ENCODE measurements at regions not wholly inside any gene's neighbourhood (a gene's known extent, or its start where the extent isn't known, plus 50 kb on each side); places are given as distances from the start of the nearest gene placed in this dataset.

- ChIA-PET POLR2A (no interaction called here), CTCF (no interaction called here)
- Mint-ChIP-seq H3K4me1 (ENCODE audit: low read depth) (no peaks in the 10 kb centered on the region), H3K4me3 (no peak overlapping the region), H3K27me3 (ENCODE audit: low read depth) (peaks cover 5% of the 10 kb centered on the region), H3K27ac (no peak overlapping the region), H3K36me3 (ENCODE audit: low read depth) (no peaks in the 10 kb centered on the region), H3K9me3 (ENCODE audit: insufficient read depth) (no peaks in the 10 kb centered on the region)
- ATAC-seq (no peak), DNase-seq (no peak)
Measured at GRCh38 chr13:73341748-73342147, 282.9 kb downstream of the KLF5 start.

GRCh38 chr13:73340069-73340468 lies 281.3 kb downstream of the KLF5 start:
- Mint-ChIP-seq H3K27me3 (ENCODE audit: low read depth) (peaks cover 3% of the 10 kb centered on the region), H3K4me3 (no peak overlapping the region), H3K9me3 (ENCODE audit: insufficient read depth) (no peaks in the 10 kb centered on the region), H3K4me1 (ENCODE audit: low read depth) (peaks cover 5% of the 10 kb centered on the region), H3K36me3 (ENCODE audit: low read depth) (no peaks in the 10 kb centered on the region), H3K27ac (no peak overlapping the region)
- ATAC-seq (no peak), DNase-seq (no peak)
- POLR2A ChIA-PET, result no interaction called here
- CTCF ChIA-PET, result no interaction called here

GRCh38 chr13:73339086-73339485 lies 280.3 kb downstream of the KLF5 start:
- DNase-seq (no peak), ATAC-seq (no peak)
- H3K27me3 Mint-ChIP-seq (ENCODE audit: low read depth), result no peaks in the 10 kb centered on the region
- H3K27ac Mint-ChIP-seq, result no peak overlapping the region
- H3K36me3 Mint-ChIP-seq (ENCODE audit: low read depth), result no peaks in the 10 kb centered on the region
- ChIA-PET POLR2A (no interaction called here), CTCF (no interaction called here)
- no peaks in the 10 kb centered on the region for H3K9me3 Mint-ChIP-seq (ENCODE audit: insufficient read depth)
- H3K4me1 Mint-ChIP-seq (ENCODE audit: low read depth), result peaks cover 6% of the 10 kb centered on the region
- H3K4me3 Mint-ChIP-seq, result no peak overlapping the region

GRCh38 chr13:73338389-73338788 lies 279.6 kb downstream of the KLF5 start:
- Mint-ChIP-seq H3K36me3 (ENCODE audit: low read depth) (no peaks in the 10 kb centered on the region), H3K4me1 (ENCODE audit: low read depth) (peaks cover 6% of the 10 kb centered on the region), H3K9me3 (ENCODE audit: insufficient read depth) (no peaks in the 10 kb centered on the region), H3K4me3 (no peak overlapping the region), H3K27ac (no peak overlapping the region), H3K27me3 (ENCODE audit: low read depth) (no peaks in the 10 kb centered on the region)
- ChIA-PET CTCF (no interaction called here), POLR2A (no interaction called here)
- ATAC-seq (no peak), DNase-seq (no peak)

- ChIA-PET CTCF (no interaction called here), POLR2A (interaction anchor here (0.6 kb wide), 1 partner anchor 85 kb away, joined by 3 read pairs; no protein-coding TSS in a partner anchor)
- H3K27me3 Mint-ChIP-seq (ENCODE audit: low read depth), result no peaks in the 10 kb centered on the region
- DNase-seq (no peak), ATAC-seq (no peak)
- H3K4me3 Mint-ChIP-seq, result no peak overlapping the region
- no peaks in the 10 kb centered on the region for H3K36me3 Mint-ChIP-seq (ENCODE audit: low read depth)
- peaks cover 6% of the 10 kb centered on the region for H3K4me1 Mint-ChIP-seq (ENCODE audit: low read depth)
- no peaks in the 10 kb centered on the region for H3K9me3 Mint-ChIP-seq (ENCODE audit: insufficient read depth)
- no peak overlapping the region for H3K27ac Mint-ChIP-seq
Measured at GRCh38 chr13:73337532-73337931, 278.7 kb downstream of the KLF5 start.

GRCh38 chr13:73336773-73337172 lies 278.0 kb downstream of the KLF5 start:
- DNase-seq (no peak), ATAC-seq (no peak)
- Mint-ChIP-seq H3K4me1 (ENCODE audit: low read depth) (peaks cover 6% of the 10 kb centered on the region), H3K27me3 (ENCODE audit: low read depth) (no peaks in the 10 kb centered on the region), H3K9me3 (ENCODE audit: insufficient read depth) (no peaks in the 10 kb centered on the region), H3K4me3 (no peak overlapping the region), H3K36me3 (ENCODE audit: low read depth) (no peaks in the 10 kb centered on the region), H3K27ac (no peak overlapping the region)
- POLR2A ChIA-PET, result no interaction called here
- CTCF ChIA-PET, result no interaction called here

GRCh38 chr13:73335944-73336343 lies 277.1 kb downstream of the KLF5 start:
- no peak for DNase-seq
- ChIA-PET CTCF (no interaction called here), POLR2A (no interaction called here)
- H3K36me3 Mint-ChIP-seq (ENCODE audit: low read depth), result no peaks in the 10 kb centered on the region
- no peaks in the 10 kb centered on the region for H3K9me3 Mint-ChIP-seq (ENCODE audit: insufficient read depth)
- no peaks in the 10 kb centered on the region for H3K27me3 Mint-ChIP-seq (ENCODE audit: low read depth)
- no peak for ATAC-seq
- H3K4me3 Mint-ChIP-seq, result no peak overlapping the region
- H3K4me1 Mint-ChIP-seq (ENCODE audit: low read depth), result peaks cover 6% of the 10 kb centered on the region
- H3K27ac Mint-ChIP-seq, result no peak overlapping the region

- H3K27ac Mint-ChIP-seq, result no peak overlapping the region
- H3K36me3 Mint-ChIP-seq (ENCODE audit: low read depth), result no peaks in the 10 kb centered on the region
- DNase-seq (no peak), ATAC-seq (no peak)
- ChIA-PET CTCF (no interaction called here), POLR2A (no interaction called here)
- H3K27me3 Mint-ChIP-seq (ENCODE audit: low read depth), result no peaks in the 10 kb centered on the region
- H3K4me1 Mint-ChIP-seq (ENCODE audit: low read depth), result peaks cover 6% of the 10 kb centered on the region
- H3K4me3 Mint-ChIP-seq, result no peak overlapping the region
- no peaks in the 10 kb centered on the region for H3K9me3 Mint-ChIP-seq (ENCODE audit: insufficient read depth)
Measured at GRCh38 chr13:73335210-73335609, 276.4 kb downstream of the KLF5 start.

- ChIA-PET POLR2A (no interaction called here), CTCF (interaction anchor here (0.7 kb wide), 1 partner anchor 125 kb away, joined by 3 read pairs; no protein-coding TSS in a partner anchor)
- DNase-seq (no peak), ATAC-seq (no peak)
- no peaks in the 10 kb centered on the region for H3K9me3 Mint-ChIP-seq (ENCODE audit: insufficient read depth)
- no peaks in the 10 kb centered on the region for H3K27me3 Mint-ChIP-seq (ENCODE audit: low read depth)
- H3K27ac Mint-ChIP-seq, result no peak overlapping the region
- H3K4me3 Mint-ChIP-seq, result no peak overlapping the region
- H3K36me3 Mint-ChIP-seq (ENCODE audit: low read depth), result no peaks in the 10 kb centered on the region
- peaks cover 6% of the 10 kb centered on the region for H3K4me1 Mint-ChIP-seq (ENCODE audit: low read depth)
Measured at GRCh38 chr13:73334445-73334844, 275.6 kb downstream of the KLF5 start.

GRCh38 chr13:73331556-73331955 lies 272.8 kb downstream of the KLF5 start:
- Mint-ChIP-seq H3K9me3 (ENCODE audit: insufficient read depth) (no peaks in the 10 kb centered on the region), H3K4me3 (no peak overlapping the region), H3K4me1 (ENCODE audit: low read depth) (peaks cover 6% of the 10 kb centered on the region), H3K36me3 (ENCODE audit: low read depth) (no peaks in the 10 kb centered on the region), H3K27ac (no peak overlapping the region), H3K27me3 (ENCODE audit: low read depth) (no peaks in the 10 kb centered on the region)
- DNase-seq, result no peak
- no peak for ATAC-seq
- POLR2A ChIA-PET, result no interaction called here
- CTCF ChIA-PET, result no interaction called here

- no peaks in the 10 kb centered on the region for H3K36me3 Mint-ChIP-seq (ENCODE audit: low read depth)
- no peak overlapping the region for H3K27ac Mint-ChIP-seq
- no peak for ATAC-seq
- no peaks in the 10 kb centered on the region for H3K4me1 Mint-ChIP-seq (ENCODE audit: low read depth)
- no peak overlapping the region for H3K4me3 Mint-ChIP-seq
- H3K27me3 Mint-ChIP-seq (ENCODE audit: low read depth), result no peaks in the 10 kb centered on the region
- no peak for DNase-seq
- CTCF ChIA-PET, result no interaction called here
- POLR2A ChIA-PET, result no interaction called here
- no peaks in the 10 kb centered on the region for H3K9me3 Mint-ChIP-seq (ENCODE audit: insufficient read depth)
Measured at GRCh38 chr13:73329355-73329754, 270.6 kb downstream of the KLF5 start.

- DNase-seq (no peak), ATAC-seq (no peak)
- ChIA-PET POLR2A (no interaction called here), CTCF (interaction anchor here (1.5 kb wide), 1 partner anchor 488 kb away, joined by 3 read pairs; no protein-coding TSS in a partner anchor)
- Mint-ChIP-seq H3K27me3 (ENCODE audit: low read depth) (no peaks in the 10 kb centered on the region), H3K4me1 (ENCODE audit: low read depth) (no peaks in the 10 kb centered on the region), H3K4me3 (no peak overlapping the region), H3K9me3 (ENCODE audit: insufficient read depth) (no peaks in the 10 kb centered on the region), H3K36me3 (ENCODE audit: low read depth) (no peaks in the 10 kb centered on the region), H3K27ac (no peak overlapping the region)
Measured at GRCh38 chr13:73327579-73327978, 268.8 kb downstream of the KLF5 start.

GRCh38 chr13:73325723-73326558 lies 267.1 kb downstream of the KLF5 start:
- no peaks in the 10 kb centered on the region for H3K4me1 Mint-ChIP-seq (ENCODE audit: low read depth)
- no peak overlapping the region for H3K27ac Mint-ChIP-seq
- no peaks in the 10 kb centered on the region for H3K9me3 Mint-ChIP-seq (ENCODE audit: insufficient read depth)
- H3K27me3 Mint-ChIP-seq (ENCODE audit: low read depth), result no peaks in the 10 kb centered on the region
- no peaks in the 10 kb centered on the region for H3K36me3 Mint-ChIP-seq (ENCODE audit: low read depth)
- ChIA-PET POLR2A (no interaction called here), CTCF (interaction anchor here (1.5 kb wide), 1 partner anchor 486 kb away, joined by 3 read pairs; no protein-coding TSS in a partner anchor)
- no peak overlapping the region for H3K4me3 Mint-ChIP-seq
- DNase-seq (no peak), ATAC-seq (no peak)
